SK-N-SH treated with all-trans-retinoic acid at 6 μM for 48 hours (cell line): ENCODE measurements at regions not wholly inside any gene's neighbourhood (a gene's known extent, or its start where the extent isn't known, plus 50 kb on each side); places are given as distances from the start of the nearest gene placed in this dataset.

Experiments used
- ARNTL ChIP-seq: fragments of 450-650 bp; formaldehyde crosslinking; IDR thresholded peaks from 2 replicates; pipeline ENCODE4 v1.5.0; 2020; ENCODE audit warnings: low read depth, mild to moderate bottlenecking, moderate library complexity, borderline replicate concordance
- BACH2 ChIP-seq: fragments of 250-450 bp; sonication (Bioruptor Pico); IDR thresholded peaks from 2 replicates; pipeline ENCODE4 v1.9.0; 2021; ENCODE audit warnings: mild to moderate bottlenecking, borderline replicate concordance
- CSDC2 ChIP-seq: fragments of 250-450 bp; sonication (Bioruptor Pico); IDR thresholded peaks from 2 replicates; pipeline ENCODE4 v1.5.0; 2020; ENCODE audit warnings: mild to moderate bottlenecking, moderate library complexity
- GLIS3 ChIP-seq: fragments of 250-450 bp; sonication (Bioruptor Pico); IDR thresholded peaks from 2 replicates; pipeline ENCODE4 v1.5.0; 2020; ENCODE audit warnings: mild to moderate bottlenecking, moderate library complexity
- PPARA ChIP-seq: fragments of 250-450 bp; sonication (Bioruptor Pico); IDR thresholded peaks from 2 replicates; pipeline ENCODE4 v1.5.0; 2020; ENCODE audit warnings: mild to moderate bottlenecking, borderline replicate concordance
- ZFP30 ChIP-seq: fragments of 450-650 bp; formaldehyde crosslinking; IDR thresholded peaks from 2 replicates; pipeline ENCODE4 v1.5.0; 2022; ENCODE audit warnings: mild to moderate bottlenecking, moderate library complexity
- ZNF8 ChIP-seq: fragments of 450-650 bp; formaldehyde crosslinking; IDR thresholded peaks from 2 replicates; pipeline ENCODE4 v1.5.0; 2020; ENCODE audit warnings: mild to moderate bottlenecking, moderate library complexity

DNA sequence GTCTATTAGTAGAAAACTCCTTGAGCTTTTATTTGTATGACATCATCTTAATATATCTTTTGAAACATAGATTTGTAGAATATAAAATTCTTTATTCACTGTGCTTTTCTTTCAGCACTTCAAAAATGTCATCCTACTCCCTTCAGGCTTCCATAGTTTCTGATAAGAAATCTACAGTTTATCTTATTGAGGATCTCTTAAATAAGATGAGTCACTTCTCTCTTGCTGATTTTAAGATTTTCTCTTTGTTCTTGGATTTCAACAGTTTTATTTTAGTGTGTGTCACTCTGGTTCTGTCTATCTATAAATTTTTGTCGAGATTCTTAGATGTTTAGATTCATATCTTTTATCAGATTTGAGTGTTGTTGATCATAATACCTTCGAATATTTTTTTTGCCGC, 566.1 kb upstream of the CHORDC1 start:
- TF ChIP-seq CSDC2 (CRISPR knock-in tag) (no peak), ZNF8 (CRISPR knock-in tag) (no peak), GLIS3 (CRISPR knock-in tag) (no peak), PPARA (CRISPR knock-in tag) (no peak), ZFP30 (CRISPR knock-in tag) (no peak), ARNTL (CRISPR knock-in tag) (no peak), BACH2 (no peak)
